Smooth muscle cell (in vitro differentiated cells): ENCODE measurements at regions not wholly inside any gene's neighbourhood (a gene's known extent, or its start where the extent isn't known, plus 50 kb on each side); places are given as distances from the start of the nearest gene placed in this dataset.

ENCODE experiments used
- DNase-seq: peaks from one replicate; lab custom pipeline; 2025; ENCODE audit not compliant: unreplicated experiment; lab: John Stamatoyannopoulos, UW
- H2AFZ ChIP-seq: fragments of 200-600 bp; sonication (generic); 2 replicates; pipeline ENCODE4 v1.6.0; 2016; ENCODE audit warnings: antibody characterized with exemption, low read depth, mild to moderate bottlenecking
- H3F3A ChIP-seq: fragments of 200-600 bp; sonication (generic); 2 replicates; pipeline ENCODE4 v1.6.0; 2017; ENCODE audit warnings: antibody characterized with exemption, low read depth
- H3K27ac ChIP-seq: fragments of 200-600 bp; sonication (generic); 2 replicates; pipeline ENCODE4 v1.5.1; 2016; ENCODE audit warnings: low read depth, mild to moderate bottlenecking
- H3K27me3 ChIP-seq: fragments of 200-600 bp; sonication (generic); 2 replicates; pipeline ENCODE4 v1.6.1; 2016; ENCODE audit warnings: low read depth, mild to moderate bottlenecking
- H3K36me3 ChIP-seq: fragments of 200-600 bp; sonication (generic); 2 replicates; pipeline ENCODE4 v1.5.1; 2016; ENCODE audit warnings: low read depth
- H3K4me1 ChIP-seq: fragments of 200-600 bp; sonication (generic); 2 replicates; pipeline ENCODE4 v1.5.1; 2016; ENCODE audit warnings: low read depth
- H3K4me2 ChIP-seq: fragments of 200-600 bp; sonication (generic); 2 replicates; pipeline ENCODE4 v1.6.0; 2016; ENCODE audit warnings: mild to moderate bottlenecking
- H3K4me3 ChIP-seq: fragments of 200-600 bp; sonication (generic); 2 replicates; pipeline ENCODE4 v1.5.1; 2016; ENCODE audit warnings: mild to moderate bottlenecking
- H3K79me2 ChIP-seq: fragments of 200-600 bp; sonication (generic); 2 replicates; pipeline ENCODE4 v1.6.0; 2016; ENCODE audit warnings: low read depth, mild to moderate bottlenecking
- H3K9ac ChIP-seq: fragments of 200-600 bp; sonication (generic); 2 replicates; pipeline ENCODE4 v1.6.0; 2016; ENCODE audit warnings: low read depth
- H3K9me3 ChIP-seq: fragments of 200-600 bp; sonication (generic); replicated peaks from 2 replicates; pipeline ENCODE4 v1.5.1; 2016; ENCODE audit warnings: low read depth
- H4K20me1 ChIP-seq: fragments of 200-600 bp; sonication (generic); 2 replicates; pipeline ENCODE4 v1.6.0; 2016; ENCODE audit warnings: low read depth
- CTCF ChIP-seq: fragments of 200-600 bp; sonication (generic); IDR thresholded peaks from 2 replicates; pipeline ENCODE4 v1.5.1; 2017; ENCODE audit warnings: borderline replicate concordance, mild to moderate bottlenecking, antibody characterized with exemption; ENCODE audit not compliant: insufficient read depth, poor library complexity, severe bottlenecking
- WGBS: methylation state at CpG from one replicate; pipeline ENCODE4 v1.1.7; 2016; ENCODE audit warnings: low lambda C conversion rate; 5-methylcytosine and 5-hydroxymethylcytosine counted together

GRCh38 chr5:109254511-109254910 lies 155.3 kb downstream of the PJA2 start:
- H3F3A ChIP-seq, result no peaks in the 10 kb centered on the region
- H3K4me1 ChIP-seq, result no peaks in the 10 kb centered on the region
- H2AFZ ChIP-seq, result no peak overlapping the region
- 68% methylated on average over 1 of the region's 1 CpG for WGBS
- H3K4me2 ChIP-seq, result no peak overlapping the region
- H3K27me3 ChIP-seq, result no peaks in the 10 kb centered on the region
- no peak overlapping the region for H3K9ac ChIP-seq
- H3K36me3 ChIP-seq, result no peaks in the 10 kb centered on the region
- no peaks in the 10 kb centered on the region for H4K20me1 ChIP-seq
- TF ChIP-seq CTCF, result no peak
- H3K27ac ChIP-seq, result no peak overlapping the region
- H3K4me3 ChIP-seq, result no peak overlapping the region
- no peaks in the 10 kb centered on the region for H3K79me2 ChIP-seq
- DNase-seq, result no peak
- no peaks in the 10 kb centered on the region for H3K9me3 ChIP-seq

- no peak for TF ChIP-seq CTCF
- no peak overlapping the region for H2AFZ ChIP-seq
- WGBS, result 90% methylated on average over 5 of the region's 5 CpGs
- H3K4me1 ChIP-seq, result no peaks in the 10 kb centered on the region
- H3K9ac ChIP-seq, result no peak overlapping the region
- H3K4me2 ChIP-seq, result no peak overlapping the region
- H3K27ac ChIP-seq, result no peak overlapping the region
- H3K27me3 ChIP-seq, result no peaks in the 10 kb centered on the region
- H3F3A ChIP-seq, result no peaks in the 10 kb centered on the region
- no peak for DNase-seq
- no peaks in the 10 kb centered on the region for H4K20me1 ChIP-seq
- no peaks in the 10 kb centered on the region for H3K9me3 ChIP-seq
- H3K79me2 ChIP-seq, result no peaks in the 10 kb centered on the region
- no peaks in the 10 kb centered on the region for H3K36me3 ChIP-seq
- H3K4me3 ChIP-seq, result no peak overlapping the region
Measured at GRCh38 chr5:109253262-109253661, 156.5 kb downstream of the PJA2 start.

- TF ChIP-seq CTCF, result no peak
- no peak overlapping the region for H3K4me3 ChIP-seq
- 89% methylated on average over 3 of the region's 3 CpGs for WGBS
Measured at GRCh38 chr5:109252731-109253130, 157.0 kb downstream of the PJA2 start.

GRCh38 chr5:109250533-109251329 lies 159.0 kb downstream of the PJA2 start:
- Histone ChIP-seq H3K4me2 (no peak overlapping the region), H3K36me3 (no peaks in the 10 kb centered on the region), H3K27ac (no peak overlapping the region), H3K4me1 (no peaks in the 10 kb centered on the region), H3K27me3 (no peaks in the 10 kb centered on the region), H3K4me3 (no peak overlapping the region), H3K9me3 (no peaks in the 10 kb centered on the region), H3K9ac (no peak overlapping the region), H4K20me1 (no peaks in the 10 kb centered on the region), H2AFZ (no peak overlapping the region), H3F3A (no peaks in the 10 kb centered on the region), H3K79me2 (no peaks in the 10 kb centered on the region)
- no peak for TF ChIP-seq CTCF
- 95% methylated on average over 24 of the region's 24 CpGs for WGBS
- no peak for DNase-seq

More at GRCh38 chr5:109252731-109253130, 157.0 kb downstream of the PJA2 start:
- no peak for DNase-seq
- no peaks in the 10 kb centered on the region for H3F3A ChIP-seq
- no peaks in the 10 kb centered on the region for H4K20me1 ChIP-seq
- no peaks in the 10 kb centered on the region for H3K36me3 ChIP-seq
- H2AFZ ChIP-seq, result no peak overlapping the region
- H3K4me2 ChIP-seq, result no peak overlapping the region
- no peak overlapping the region for H3K9ac ChIP-seq
- H3K27me3 ChIP-seq, result no peaks in the 10 kb centered on the region
- no peak overlapping the region for H3K27ac ChIP-seq
- no peaks in the 10 kb centered on the region for H3K79me2 ChIP-seq
- no peaks in the 10 kb centered on the region for H3K4me1 ChIP-seq
- H3K9me3 ChIP-seq, result no peaks in the 10 kb centered on the region
